ENCODE measurements at regions not wholly inside any gene's neighbourhood (a gene's known extent, or its start where the extent isn't known, plus 50 kb on each side); places are given as distances from the start of the nearest gene placed in this dataset.

DNA sequence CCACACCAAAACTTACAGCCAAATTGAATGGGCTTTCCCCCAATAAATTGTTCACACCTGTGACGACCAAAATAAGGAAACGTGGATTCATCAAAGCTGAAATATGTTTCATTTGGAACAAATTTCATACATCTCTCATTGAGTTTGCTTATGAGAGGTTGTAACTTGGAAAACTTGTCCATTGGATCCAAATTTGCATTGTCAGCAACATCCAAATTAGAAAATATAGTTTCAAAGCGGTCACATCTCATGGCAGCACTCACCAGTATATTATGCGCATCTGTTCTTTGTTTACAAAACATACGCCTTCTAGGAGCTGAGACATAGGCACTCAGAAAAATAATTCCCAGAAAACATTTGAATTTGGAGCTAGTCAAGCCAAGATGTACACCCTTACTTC lies 1028.2 kb upstream of the USP15 start:
- Histone ChIP-seq H3K36me3 (ENCODE audit: control insufficient read depth in 2 of 4, insufficient read depth in 4 of 4, low read length in 3 of 4) (no peaks in the 10 kb centered on the region), H3K56ac (replicated peaks; ENCODE audit: insufficient read length, low read depth, low read length) (no peak overlapping the region), H3K18ac (ENCODE audit: extremely low read depth, low read length) (no peak overlapping the region), H3K9me3 (ENCODE audit: insufficient read depth in 2 of 2, low read depth in 1 of 2, low read length in 1 of 2) (no peaks in the 10 kb centered on the region), H3K4ac (replicated peaks; ENCODE audit: insufficient read length, low read depth, low read length) (no peak overlapping the region), H2BK5ac (ENCODE audit: low read depth, low read length) (no peak overlapping the region), H3K9ac (replicated peaks in 1 of 4; ENCODE audit: extremely low read depth in 1 of 4, low read depth in 3 of 4, low read length in 3 of 4) (no peak overlapping the region), H3K27ac (ENCODE audit: low read depth, low read length) (no peak overlapping the region), H3K4me1 (replicated peaks in 1 of 4; ENCODE audit: control insufficient read depth in 3 of 4, insufficient read depth in 4 of 4, low read length in 3 of 4) (no peaks in the 10 kb centered on the region), H2AK5ac (ENCODE audit: low read depth, low read length) (no peak overlapping the region), H3K23me2 (ENCODE audit: low read depth, low read length) (no peaks in the 10 kb centered on the region), H3K79me2 (ENCODE audit: control insufficient read depth in 1 of 2, insufficient read depth in 2 of 2, low read length in 2 of 2) (no peaks in the 10 kb centered on the region), H2AFZ (ENCODE audit: low read length) (no peak overlapping the region), H3K23ac (ENCODE audit: insufficient read length) (no peak overlapping the region), H4K91ac (replicated peaks; ENCODE audit: insufficient read length, low read length) (no peak overlapping the region), H4K8ac (ENCODE audit: extremely low read depth, insufficient read depth, low read length) (no peak overlapping the region), H2BK20ac (ENCODE audit: low read length) (no peak overlapping the region), H4K20me1 (replicated peaks in 1 of 2; ENCODE audit: control insufficient read depth in 1 of 2, insufficient read depth in 2 of 2, low read length in 2 of 2) (no peaks in the 10 kb centered on the region), H2BK15ac (ENCODE audit: low read length) (no peak overlapping the region), H2BK12ac (ENCODE audit: low read depth, low read length) (no peak overlapping the region), H2BK120ac (replicated peaks; ENCODE audit: low read depth, low read length) (no peak overlapping the region), H4K5ac (ENCODE audit: insufficient read length, low read depth, low read length) (no peak overlapping the region), H3K4me3 (ENCODE audit: extremely low read depth in 1 of 4, insufficient read depth in 2 of 4, low read depth in 3 of 4, low read length in 4 of 4) (no peak overlapping the region), H3K14ac (ENCODE audit: insufficient read length) (no peak overlapping the region), H3K79me1 (ENCODE audit: low read depth, low read length) (no peaks in the 10 kb centered on the region), H3K4me2 (ENCODE audit: insufficient read depth in 1 of 2, low read depth in 2 of 2, low read length in 2 of 2) (no peak overlapping the region), H3K27me3 (replicated peaks in 1 of 4; ENCODE audit: control insufficient read depth in 3 of 4, extremely low read depth in 1 of 4, insufficient read depth in 3 of 4, low read length in 3 of 4) (no peaks in the 10 kb centered on the region)
- POLR2A ChIA-PET (ENCODE audit: partially characterized antibody) = no interaction called here
- WGBS, 2 experiments (ENCODE audit: extremely low coverage in 1 of 2, insufficient coverage in 1 of 2, insufficient read length in 1 of 2, insufficient replicate concordance in 2 of 2, low coverage in 1 of 2, low lambda C conversion rate in 2 of 2, missing lambda C conversion rate in 1 of 2) = 95% methylated on average over 5 of the region's 5 CpGs; no CpG with 5 or more reads in 1 of the 2 experiments
- peak; percentile 40; the same call in 1 of the 2 replicates for TF ChIP-seq MAFK (IDR thresholded peaks at IDR 0.05; ENCODE audit: low read depth, low read length)
- TF ChIP-seq BCL11A (IDR thresholded peaks at IDR 0.05; ENCODE audit: low read depth in 2 of 2, low read length in 2 of 2) = no peak
- CTCF ChIA-PET (ENCODE audit: partially characterized antibody) = no interaction called here
- FAIRE-seq (no peak), DNase-seq (ENCODE audit: low read depth in 1 of 2, low spot score in 2 of 2) (no peak)
